ENCODE measurements at regions not wholly inside any gene's neighbourhood (a gene's known extent, or its start where the extent isn't known, plus 50 kb on each side); places are given as distances from the start of the nearest gene placed in this dataset.

GRCh38 chr6:81172056-81172740 is 580.3 kb downstream of the TENT5A start:
- Histone ChIP-seq H3K27ac (no peak overlapping the region), H3K9me3 (no peaks in the 10 kb centered on the region), H3K4me1 (no peaks in the 10 kb centered on the region), H3K27me3 (no peaks in the 10 kb centered on the region), H3K36me3 (no peaks in the 10 kb centered on the region), H3K4me3 (no peak overlapping the region)
- ATAC-seq (peak; percentile 47), DNase-seq (no peak)
- TF ChIP-seq CTCF (IDR thresholded peaks at IDR 0.05): no peak
- intact Hi-C loops (cut with DNase I): no loop called here

GRCh38 chr6:81169166-81169565 is 583.3 kb downstream of the TENT5A start:
- Histone ChIP-seq H3K4me3 (no peak overlapping the region), H3K4me1 (no peaks in the 10 kb centered on the region), H3K27me3 (no peaks in the 10 kb centered on the region), H3K36me3 (no peaks in the 10 kb centered on the region), H3K9me3 (no peaks in the 10 kb centered on the region), H3K27ac (no peak overlapping the region)
- TF ChIP-seq CTCF (IDR thresholded peaks at IDR 0.05): no peak
- DNase-seq (no peak), ATAC-seq (no peak)
- intact Hi-C loops (cut with DNase I): no loop called here

- DNase-seq: no peak
- intact Hi-C loops (cut with DNase I): no loop called here
These were observed 585.7 kb downstream of the TENT5A start for GRCh38 chr6:81166770-81167169.

GRCh38 chr6:81158956-81159355 is 593.5 kb downstream of the TENT5A start:
- DNase-seq (no peak), ATAC-seq (no peak)
- no peak for TF ChIP-seq CTCF (IDR thresholded peaks at IDR 0.05)
- no peaks in the 10 kb centered on the region for H3K36me3 ChIP-seq
- H3K9me3 ChIP-seq: no peaks in the 10 kb centered on the region
- H3K4me1 ChIP-seq: no peaks in the 10 kb centered on the region
- H3K4me3 ChIP-seq: no peak overlapping the region
- no peaks in the 10 kb centered on the region for H3K27me3 ChIP-seq
- no peak overlapping the region for H3K27ac ChIP-seq
- intact Hi-C loops (cut with DNase I): no loop called here

More at GRCh38 chr6:81166770-81167169, 585.7 kb downstream of the TENT5A start:
- ATAC-seq: no peak
- no peak overlapping the region for H3K27ac ChIP-seq
- no peaks in the 10 kb centered on the region for H3K4me1 ChIP-seq
- no peaks in the 10 kb centered on the region for H3K9me3 ChIP-seq
- H3K27me3 ChIP-seq: no peaks in the 10 kb centered on the region
- H3K4me3 ChIP-seq: no peak overlapping the region
- H3K36me3 ChIP-seq: no peaks in the 10 kb centered on the region
- TF ChIP-seq CTCF (IDR thresholded peaks at IDR 0.05): no peak

GRCh38 chr6:81148751-81149150 is 603.7 kb downstream of the TENT5A start:
- intact Hi-C loops (cut with DNase I): no loop called here
- no peak overlapping the region for H3K27ac ChIP-seq
- DNase-seq (no peak), ATAC-seq (no peak)
- no peaks in the 10 kb centered on the region for H3K4me1 ChIP-seq
- H3K4me3 ChIP-seq: no peak overlapping the region
- H3K9me3 ChIP-seq: peaks cover 9% of the 10 kb centered on the region
- no peaks in the 10 kb centered on the region for H3K36me3 ChIP-seq
- no peak for TF ChIP-seq CTCF (IDR thresholded peaks at IDR 0.05)
- no peaks in the 10 kb centered on the region for H3K27me3 ChIP-seq

GRCh38 chr6:81145506-81145905 is 607.0 kb downstream of the TENT5A start:
- Histone ChIP-seq H3K9me3 (no peaks in the 10 kb centered on the region), H3K4me1 (no peaks in the 10 kb centered on the region), H3K27me3 (no peaks in the 10 kb centered on the region), H3K4me3 (no peak overlapping the region), H3K36me3 (no peaks in the 10 kb centered on the region), H3K27ac (no peak overlapping the region)
- DNase-seq (no peak), ATAC-seq (no peak)
- no peak for TF ChIP-seq CTCF (IDR thresholded peaks at IDR 0.05)
- intact Hi-C loops (cut with DNase I): no loop called here

All from upper lobe of right lung (tissue), 1 donor.